Right forelimb (tissue), 1 donor: ENCODE measurements at regions not wholly inside any gene's neighbourhood (a gene's known extent, or its start where the extent isn't known, plus 50 kb on each side); places are given as distances from the start of the nearest gene placed in this dataset.
A peak's percentile ranks its signal among the peaks of the same experiment; 100 is the strongest.

Experiments used
- DNase-seq: peaks from one replicate; pipeline ENCODE4 v3.0.0-alpha.2; 2018

- DNase-seq, result no peak
Observed at GRCh38 chr10:2494399-2494798, 572.9 kb upstream of the PFKP start.

- no peak for DNase-seq
Observed at GRCh38 chr10:2488446-2489005, 578.8 kb upstream of the PFKP start.

DNA sequence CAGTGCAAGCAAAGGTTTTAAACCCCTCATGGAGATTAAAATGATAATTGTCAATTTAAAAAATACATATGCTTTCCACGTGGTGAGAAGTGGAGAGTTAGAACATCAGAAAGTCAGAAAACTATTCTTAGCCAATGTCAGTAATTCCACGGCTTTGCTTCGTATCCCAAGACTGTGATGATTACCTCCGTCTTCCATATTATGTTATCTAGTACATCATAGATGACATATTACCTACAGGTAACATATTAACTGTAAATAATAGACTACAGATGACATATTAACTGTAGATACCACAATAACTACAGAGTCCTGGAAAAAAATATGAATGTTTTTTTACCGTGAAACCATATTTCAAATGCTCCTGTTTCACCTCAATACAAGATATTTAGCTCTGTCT is 579.4 kb upstream of the PFKP start:
- no peak for DNase-seq

DNA sequence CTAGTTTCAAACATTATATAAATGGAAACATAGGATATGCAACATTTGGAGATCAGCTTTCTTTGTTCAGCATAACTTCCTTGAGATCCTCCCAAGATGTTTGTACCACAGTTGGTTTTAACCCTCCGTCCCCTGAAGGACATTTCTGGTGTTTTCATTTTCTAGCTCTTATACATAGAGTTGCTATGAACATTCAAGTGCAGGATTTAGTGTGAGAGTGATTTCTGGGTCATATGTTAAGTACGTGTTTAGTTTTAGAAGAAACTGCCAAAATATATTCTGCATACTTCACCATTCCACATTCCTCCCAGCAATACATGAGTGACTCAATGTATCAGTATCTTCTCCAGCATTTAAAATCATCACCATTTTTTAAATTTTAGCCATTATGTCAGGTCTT is 588.7 kb upstream of the PFKP start:
- DNase-seq, result no peak

- no peak for DNase-seq
Observed at GRCh38 chr10:2476812-2477553, 590.4 kb upstream of the PFKP start.

DNA sequence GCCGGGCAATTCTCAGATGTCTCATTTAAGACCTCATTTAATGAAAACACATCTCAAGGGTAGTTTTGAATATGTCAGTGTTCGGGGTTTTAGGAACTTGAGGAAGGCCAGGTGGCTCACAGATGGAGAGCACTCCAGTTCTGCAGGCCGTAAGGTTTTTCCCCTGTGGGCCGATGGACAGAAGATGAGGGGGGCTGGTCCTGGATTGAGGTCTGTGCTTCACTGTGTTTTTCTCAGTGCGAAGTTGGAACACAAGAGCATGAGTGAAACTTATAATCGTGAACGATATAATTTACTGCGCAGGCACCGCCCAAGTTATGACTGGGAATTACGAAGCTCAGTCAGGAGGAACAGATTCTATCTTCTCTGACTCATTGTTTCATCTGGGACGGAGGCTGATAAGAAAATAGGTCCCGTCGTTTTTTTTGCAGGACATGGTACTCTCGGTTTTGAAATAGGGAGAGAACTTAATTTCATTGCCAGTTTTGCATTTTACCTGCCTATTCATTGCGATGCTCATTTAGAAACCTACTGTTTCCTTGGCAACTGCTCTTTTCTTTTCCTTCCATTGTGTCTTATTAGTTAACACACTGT is 591.0 kb upstream of the PFKP start:
- DNase-seq, result peak; percentile 55

- DNase-seq, result no peak
Observed at GRCh38 chr10:2475711-2476217, 591.6 kb upstream of the PFKP start.

- no peak for DNase-seq
Observed at GRCh38 chr10:2471811-2472210, 595.5 kb upstream of the PFKP start.

GRCh38 chr10:2469802-2470201 is 597.5 kb upstream of the PFKP start:
- DNase-seq, result no peak

DNA sequence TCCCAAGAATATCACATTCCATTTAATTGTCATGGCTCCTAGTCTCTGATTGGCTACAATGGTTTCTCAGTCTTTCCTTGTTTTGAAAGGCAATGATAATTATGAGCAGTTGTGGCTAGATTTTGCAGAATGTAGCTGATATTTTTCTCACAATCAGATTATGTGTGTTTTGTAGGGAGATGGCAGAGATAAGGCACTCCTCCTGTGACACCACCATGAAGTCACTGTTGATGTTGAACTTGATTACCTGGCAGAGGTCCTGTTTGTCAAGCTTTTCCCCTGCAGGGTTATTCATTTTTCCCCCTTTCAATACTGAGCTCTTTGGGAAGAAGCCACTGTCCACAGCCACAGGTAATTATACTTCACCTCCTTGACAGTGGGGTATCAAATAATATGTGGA is 602.9 kb upstream of the PFKP start:
- no peak for DNase-seq

- DNase-seq, result no peak
Observed at GRCh38 chr10:2463316-2463715, 604.0 kb upstream of the PFKP start.

GRCh38 chr10:2462581-2462980 is 604.8 kb upstream of the PFKP start:
- no peak for DNase-seq

DNA sequence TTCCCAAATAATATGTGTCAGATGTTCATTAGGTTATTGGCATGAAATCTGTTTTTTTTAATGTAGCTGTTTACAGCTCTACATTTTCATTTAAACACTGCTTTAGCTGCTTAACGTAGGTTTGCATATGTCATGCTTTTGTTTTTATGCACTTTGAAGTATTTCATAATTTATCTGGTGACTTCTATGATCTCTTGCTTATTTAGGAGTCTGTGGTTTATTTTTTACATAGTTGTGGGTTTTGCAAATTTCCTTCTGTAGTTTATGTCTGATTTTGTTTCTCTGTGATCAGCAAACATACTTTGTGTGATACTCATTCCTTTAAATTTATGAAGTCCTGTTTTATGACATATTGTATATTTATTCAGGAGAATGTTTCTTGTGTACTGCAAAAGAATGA is 606.5 kb upstream of the PFKP start:
- no peak for DNase-seq

DNA sequence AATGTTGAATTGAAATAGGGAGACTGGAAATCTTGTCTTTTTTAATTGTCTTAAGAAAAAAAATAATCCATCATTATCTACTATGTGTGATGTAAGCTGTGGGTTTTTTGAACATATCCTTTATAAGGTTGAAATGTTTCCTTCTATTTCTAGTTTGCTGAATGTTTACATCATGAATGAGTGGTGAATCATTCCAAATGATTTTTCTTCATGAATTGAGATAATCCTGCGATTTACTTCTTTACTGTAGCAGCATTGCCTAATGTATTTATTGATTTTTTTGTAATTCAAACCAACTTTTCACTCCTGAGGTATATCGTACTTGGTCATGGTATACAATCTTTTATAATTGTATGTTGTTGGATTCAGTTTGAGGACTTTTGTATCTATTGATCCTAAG is 607.6 kb upstream of the PFKP start:
- DNase-seq, result no peak

DNA sequence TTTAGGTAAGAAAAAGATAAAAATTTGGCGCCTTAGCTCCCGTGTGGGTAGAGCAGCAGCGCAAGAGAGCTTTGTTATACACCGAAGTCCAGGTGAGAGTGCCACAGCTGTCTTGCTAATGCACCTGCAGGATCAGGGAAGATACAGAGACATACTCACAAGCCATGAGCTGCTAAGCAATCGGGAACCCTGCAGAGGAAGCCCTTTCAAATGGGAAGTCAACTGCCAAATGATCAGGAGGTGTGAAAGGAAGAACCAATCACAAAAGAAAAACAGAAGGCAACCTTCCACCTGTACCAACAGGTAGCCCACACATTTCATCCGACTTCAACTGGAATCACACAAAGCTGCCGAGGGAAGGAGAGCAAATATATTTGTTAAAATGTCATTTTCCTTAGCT is 610.5 kb upstream of the PFKP start:
- DNase-seq, result no peak

- DNase-seq, result no peak
Observed at GRCh38 chr10:2445370-2445769, 622.0 kb upstream of the PFKP start.

DNA sequence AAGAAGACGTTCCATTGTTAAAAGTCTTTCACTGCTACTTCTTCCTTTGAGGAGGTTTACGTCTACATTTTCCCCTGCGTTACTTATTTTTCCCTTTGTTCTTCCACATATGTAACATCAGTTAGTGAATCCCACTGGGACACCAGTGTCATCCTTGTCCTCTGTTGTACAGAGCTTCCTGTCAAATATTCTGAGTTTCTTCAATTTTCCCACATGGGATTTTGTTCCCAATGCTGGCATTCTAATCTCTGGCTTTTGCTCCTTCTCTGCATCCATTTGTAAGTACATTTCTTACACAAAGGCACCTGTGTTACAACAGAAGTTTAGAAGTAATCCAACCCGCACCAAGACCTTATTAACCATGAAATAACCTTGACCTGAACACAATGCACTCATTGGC is 627.4 kb upstream of the PFKP start:
- DNase-seq, result no peak

DNA sequence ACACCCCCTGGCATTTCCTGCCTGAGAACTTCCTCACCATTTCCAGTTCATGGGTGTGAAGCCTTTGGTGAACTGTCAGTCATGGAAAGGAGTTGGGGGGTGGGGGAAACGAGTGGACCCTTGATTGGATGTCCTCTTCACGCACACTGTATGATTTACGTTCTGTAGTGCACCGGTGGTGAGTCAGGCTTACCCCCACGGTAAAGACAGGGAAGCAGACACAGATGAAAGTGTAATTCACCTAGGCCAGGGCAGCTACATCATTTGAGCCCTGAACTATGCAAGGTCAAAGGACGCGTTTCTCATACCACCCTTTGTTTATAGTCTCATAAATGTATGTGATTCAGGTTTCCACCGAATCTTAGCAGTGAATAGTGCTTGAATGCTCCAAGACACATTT is 628.3 kb upstream of the PFKP start:
- DNase-seq, result no peak

- DNase-seq, result no peak
Observed at GRCh38 chr10:2438248-2438939, 629.0 kb upstream of the PFKP start.

- no peak for DNase-seq
Observed at GRCh38 chr10:2436933-2437332, 630.4 kb upstream of the PFKP start.

GRCh38 chr10:2431961-2432360 is 635.4 kb upstream of the PFKP start:
- DNase-seq, result no peak

DNA sequence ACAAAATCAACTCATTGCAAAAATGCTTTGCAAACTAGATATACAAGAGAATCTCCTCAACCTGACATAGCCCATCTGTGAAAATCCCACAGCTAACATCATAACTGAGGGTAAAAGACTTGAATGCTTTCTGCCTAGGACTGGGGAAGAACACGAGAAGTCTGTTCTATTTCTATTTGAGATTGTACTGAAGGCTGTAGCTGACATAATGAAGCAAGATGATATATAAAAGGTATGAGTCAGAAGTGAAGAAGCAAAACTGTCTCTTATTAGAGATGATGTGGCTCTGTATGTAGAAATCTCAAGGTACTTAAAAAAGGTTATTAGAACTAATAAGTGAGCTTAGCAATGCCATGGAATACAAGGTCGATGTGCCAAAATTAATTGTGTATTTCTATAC is 639.9 kb upstream of the PFKP start:
- DNase-seq, result no peak

DNA sequence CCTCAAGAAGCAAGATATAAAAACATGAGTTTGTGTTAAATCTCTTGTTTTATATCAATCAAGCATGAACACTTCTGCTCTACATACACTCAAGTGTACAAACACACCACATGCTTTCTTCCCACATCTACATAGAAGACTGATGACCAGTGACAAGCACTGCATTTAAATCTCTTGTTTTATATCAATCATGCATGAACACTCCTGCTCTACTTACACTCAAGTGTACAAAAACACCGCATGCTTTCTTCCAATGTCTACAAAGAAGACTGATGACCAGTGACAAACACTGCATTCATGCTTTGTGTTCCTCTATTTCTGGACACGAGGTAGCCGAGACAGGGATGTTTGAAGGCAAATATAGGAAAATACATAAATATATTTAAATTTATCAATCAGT is 642.0 kb upstream of the PFKP start:
- no peak for DNase-seq

- no peak for DNase-seq
Observed at GRCh38 chr10:2414562-2414961, 652.8 kb upstream of the PFKP start.
